ENCODE measurements at regions not wholly inside any gene's neighbourhood (a gene's known extent, or its start where the extent isn't known, plus 50 kb on each side); places are given as distances from the start of the nearest gene placed in this dataset.

GRCh38 chr6:155980014-155980767, 524.6 kb upstream of the NOX3 start:
- TF ChIP-seq CTCF (IDR thresholded peaks at IDR 0.05) (no peak), POLR2A (IDR thresholded peaks at IDR 0.05) (no peak)
